HL-60 (cell line): ENCODE measurements at regions not wholly inside any gene's neighbourhood (a gene's known extent, or its start where the extent isn't known, plus 50 kb on each side); places are given as distances from the start of the nearest gene placed in this dataset.

ENCODE experiments used
- CTCF ChIP-seq: IDR thresholded peaks from one replicate; pipeline ENCODE4 v1.5.1; 2011; ENCODE audit warnings: low read length, control low read depth, inconsistent platforms; ENCODE audit not compliant: insufficient read depth
- GABPA ChIP-seq: IDR thresholded peaks from 2 replicates; pipeline ENCODE4 v1.6.1; 2012; ENCODE audit warnings: low read depth
- POLR2AphosphoS5 ChIP-seq: IDR thresholded peaks from 2 replicates; pipeline ENCODE4 v1.6.1; 2012; ENCODE audit warnings: low read depth
- REST ChIP-seq: IDR thresholded peaks from 2 replicates; pipeline ENCODE4 v1.6.1; 2012; ENCODE audit warnings: low read depth; ENCODE audit not compliant: insufficient replicate concordance

- TF ChIP-seq CTCF = no peak
- no peak for TF ChIP-seq POLR2AphosphoS5
- no peak for TF ChIP-seq REST
- no peak for TF ChIP-seq GABPA
Measured at GRCh38 chr9:103649086-103649485, 445.0 kb upstream of the SMC2 start.
